ENCODE measurements at regions not wholly inside any gene's neighbourhood (a gene's known extent, or its start where the extent isn't known, plus 50 kb on each side); places are given as distances from the start of the nearest gene placed in this dataset.
"Not testable (repeated sequence)": the region's sequence is repeated elsewhere in the genome, so short reads cannot be mapped to it uniquely, and the experiment has no call there.

DNA sequence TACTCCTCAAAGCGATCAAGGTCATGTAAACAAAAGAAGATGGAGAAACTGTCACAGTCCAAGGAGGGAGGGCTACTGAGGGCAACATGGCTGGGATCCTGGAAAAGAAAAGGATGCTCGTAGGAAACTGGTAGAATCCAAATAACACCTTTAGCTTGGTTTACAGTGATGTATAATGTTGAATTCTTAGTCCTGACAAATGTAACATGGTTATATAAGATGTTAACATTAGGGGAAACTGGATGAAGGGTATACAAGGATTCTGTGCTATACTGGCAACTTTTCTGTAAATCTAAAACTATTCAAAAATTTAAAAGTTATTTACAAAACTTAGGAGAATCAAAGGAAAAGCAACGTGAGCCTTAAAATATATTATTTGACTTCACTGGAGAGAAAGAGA lies 257.0 kb downstream of the TTC32 start:
- no peak for DNase-seq

DNA sequence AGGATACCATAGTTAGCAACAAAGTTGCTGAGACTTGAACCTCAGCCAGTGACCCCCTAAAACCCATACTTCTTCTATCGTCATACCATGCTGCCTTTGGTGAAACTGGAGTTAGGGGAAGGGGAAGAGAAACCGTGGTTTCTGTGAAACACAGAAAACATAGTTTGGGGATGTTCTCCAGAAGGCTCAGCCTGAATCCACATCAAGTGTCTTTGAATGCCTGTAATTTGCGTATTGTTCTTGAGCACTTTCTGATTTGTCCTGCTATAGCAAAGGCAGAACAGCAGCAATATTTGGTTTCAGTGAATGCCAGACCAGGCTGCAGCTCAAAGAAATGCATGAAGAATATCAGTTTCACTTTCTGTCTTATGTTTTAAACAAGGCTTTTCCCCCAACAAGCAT lies 258.7 kb downstream of the TTC32 start:
- no peak for DNase-seq

DNA sequence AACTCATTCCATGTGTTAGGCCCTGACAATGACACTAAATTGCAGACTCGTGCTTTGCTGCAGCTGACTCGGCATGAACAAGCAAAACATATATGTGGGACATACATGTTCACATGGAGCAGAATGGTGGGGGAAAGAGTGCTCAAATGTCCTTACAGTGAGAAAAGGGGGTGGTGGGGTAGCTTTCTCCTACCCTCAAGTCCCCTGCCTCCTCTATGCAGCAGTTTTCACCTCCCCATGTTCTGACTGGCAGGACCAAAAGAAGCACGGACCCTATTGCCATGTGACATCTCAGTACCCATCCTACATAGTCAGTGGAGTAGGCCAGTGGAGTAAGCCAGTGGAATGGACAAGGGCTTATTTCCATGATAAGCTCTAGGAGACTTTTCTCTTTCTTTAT lies 259.3 kb downstream of the TTC32 start:
- no peak for DNase-seq

DNA sequence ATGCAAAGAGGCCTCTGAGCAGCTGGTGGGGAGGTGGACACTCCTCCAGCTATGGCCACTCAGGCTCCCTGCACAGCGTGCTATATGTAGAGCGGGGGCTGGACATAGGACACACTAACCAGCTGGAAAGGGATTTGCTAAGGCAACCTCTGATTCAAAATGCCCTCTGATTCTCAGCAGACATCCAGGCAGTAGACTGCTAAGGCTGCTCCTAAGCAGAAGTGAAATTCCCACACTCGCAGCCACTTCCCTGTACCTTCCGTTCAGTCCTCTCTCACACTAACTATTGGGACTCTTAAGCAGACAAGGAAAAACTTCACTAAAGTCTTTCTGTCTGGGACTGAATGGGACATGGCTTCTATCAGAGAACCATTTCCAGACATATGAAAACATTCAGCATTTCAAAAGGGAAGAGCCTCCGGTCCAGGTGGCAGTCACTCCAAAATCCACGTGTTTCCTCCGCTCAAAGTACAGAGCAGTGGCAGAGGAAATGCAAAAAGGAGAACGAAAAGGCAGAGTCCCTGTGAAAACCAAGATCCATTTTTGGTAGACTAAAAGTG lies 265.8 kb downstream of the TTC32 start:
- no peak for DNase-seq

DNA sequence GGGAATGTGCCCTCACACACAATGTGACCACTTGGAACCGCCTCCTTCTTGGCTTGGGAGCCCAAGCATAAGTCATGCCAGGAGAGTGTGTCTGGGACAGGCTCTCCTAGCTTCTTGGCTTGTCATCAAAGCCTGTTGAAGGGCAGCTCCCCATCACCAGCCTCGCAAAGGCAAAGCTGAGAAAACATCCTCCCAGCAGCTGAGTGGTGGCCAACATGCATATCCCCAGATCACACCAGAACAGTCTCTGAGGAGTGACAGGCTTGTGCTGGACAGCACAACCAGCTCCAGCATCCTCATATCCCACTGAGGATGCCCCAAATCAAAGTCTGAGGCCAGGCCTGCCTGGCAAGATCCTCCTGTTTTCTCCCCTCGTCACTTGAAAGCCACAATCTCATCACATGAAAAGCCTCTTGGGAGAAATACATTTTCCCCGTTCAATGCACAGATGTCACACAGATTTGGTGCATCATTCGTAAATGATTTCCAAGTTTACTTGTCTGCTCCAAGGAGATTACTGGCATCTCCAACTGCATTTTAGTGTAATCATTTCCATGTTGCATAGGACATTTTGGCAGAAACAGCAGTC lies 269.3 kb downstream of the TTC32 start:
- no peak for DNase-seq

DNA sequence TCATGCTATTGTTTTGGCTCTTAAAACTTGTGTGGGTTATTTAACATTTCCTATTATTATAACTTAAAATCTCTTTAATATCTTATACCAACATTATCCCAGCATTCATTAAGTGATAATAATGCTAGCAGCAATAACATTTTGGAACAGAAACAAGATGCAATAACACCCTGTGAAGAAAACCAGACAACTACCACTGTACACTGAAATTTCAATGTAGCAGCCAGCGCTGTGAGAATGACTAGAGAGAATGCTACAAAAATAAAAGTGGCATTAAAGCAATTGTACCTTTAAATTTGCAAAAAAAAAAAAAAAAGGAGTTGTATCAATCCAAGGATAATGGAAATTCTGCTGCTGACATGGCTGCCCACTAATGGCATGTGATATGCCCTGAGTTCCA lies 269.9 kb downstream of the TTC32 start:
- DNase-seq = no peak

DNA sequence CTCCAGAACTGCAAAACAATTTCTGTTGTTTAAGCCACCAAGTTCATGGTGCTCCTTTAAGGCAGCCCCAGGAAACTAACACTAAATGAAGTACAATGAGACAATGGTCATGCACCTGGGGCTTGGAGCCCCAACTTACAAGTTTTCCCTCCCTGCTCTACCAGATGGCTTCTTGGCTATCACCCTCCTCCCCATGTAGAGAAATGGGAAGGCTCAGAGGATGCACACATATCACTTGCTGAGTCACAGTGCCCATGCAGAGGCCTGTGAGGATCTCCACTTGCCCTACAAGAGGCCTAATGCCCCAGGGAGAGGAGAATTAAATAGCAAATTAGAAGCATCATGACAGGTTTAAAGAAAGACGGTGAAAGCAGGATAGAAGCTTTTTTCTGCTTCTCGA lies 270.9 kb downstream of the TTC32 start:
- DNase-seq = no peak

DNA sequence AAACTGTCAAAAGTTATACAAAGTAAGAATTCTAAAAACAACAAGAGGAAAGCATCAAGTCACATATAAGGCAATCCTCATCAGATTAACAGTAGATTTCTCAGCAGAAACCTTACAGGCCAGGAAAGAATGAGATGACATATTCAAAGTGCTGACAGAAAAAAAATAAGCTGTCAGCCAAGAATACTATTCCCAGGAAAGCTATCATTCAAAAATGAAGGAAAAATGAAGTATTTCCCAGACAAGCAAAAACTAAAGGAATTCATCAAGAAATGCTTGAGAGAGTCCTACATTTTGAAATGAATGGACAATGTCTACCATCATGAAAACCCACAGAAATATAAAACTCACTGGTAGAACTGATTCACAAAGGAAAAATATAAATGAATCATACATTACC lies 268.9 kb upstream of the OSR1 start:
- no peak for DNase-seq

DNA sequence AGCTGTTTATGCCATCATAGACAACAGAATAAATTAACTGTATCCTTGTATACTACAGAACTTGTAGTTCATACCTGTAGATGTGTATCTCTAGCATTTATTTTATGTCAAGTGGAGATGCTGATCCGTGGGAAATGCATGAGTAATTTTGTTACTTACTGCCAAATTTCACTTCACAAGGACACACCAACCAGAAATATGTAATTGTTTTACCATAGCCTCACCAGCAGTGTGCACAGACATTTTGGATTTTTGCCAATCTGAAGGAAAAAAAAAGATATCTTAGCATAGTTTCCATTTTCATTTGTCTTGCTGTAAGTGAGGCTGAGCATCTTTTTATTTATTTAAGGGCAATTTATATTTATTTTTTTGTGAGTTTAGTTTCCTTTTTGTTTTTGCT lies 265.1 kb upstream of the OSR1 start:
- no peak for DNase-seq

DNA sequence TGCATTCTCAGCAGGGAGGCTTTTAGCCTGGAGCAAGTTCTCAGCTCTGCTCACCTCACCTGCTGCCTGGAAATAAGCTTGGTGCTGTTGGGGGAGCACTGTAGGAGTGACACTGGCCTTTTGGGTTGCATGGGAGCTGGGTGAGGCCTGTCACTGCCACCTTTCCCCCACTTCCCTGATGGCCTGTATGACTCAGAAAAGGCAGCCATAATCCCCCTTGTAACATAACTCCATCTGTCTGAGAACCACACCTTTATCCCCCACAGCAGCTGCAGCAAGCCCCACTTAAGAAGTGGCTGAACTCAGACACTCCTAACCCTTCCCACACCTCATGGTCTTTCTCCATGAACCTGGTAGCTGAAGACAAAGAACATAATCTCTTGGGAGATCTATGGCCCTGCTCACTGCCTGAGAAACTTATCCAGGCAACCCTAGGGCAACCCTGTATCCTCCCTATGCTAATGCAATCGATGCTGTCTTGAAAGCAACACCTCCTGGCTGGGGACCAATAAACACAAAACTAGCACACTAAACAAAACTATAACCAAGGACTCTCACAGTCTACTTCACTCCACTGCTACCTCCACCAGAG lies 258.9 kb upstream of the OSR1 start:
- no peak for DNase-seq

DNA sequence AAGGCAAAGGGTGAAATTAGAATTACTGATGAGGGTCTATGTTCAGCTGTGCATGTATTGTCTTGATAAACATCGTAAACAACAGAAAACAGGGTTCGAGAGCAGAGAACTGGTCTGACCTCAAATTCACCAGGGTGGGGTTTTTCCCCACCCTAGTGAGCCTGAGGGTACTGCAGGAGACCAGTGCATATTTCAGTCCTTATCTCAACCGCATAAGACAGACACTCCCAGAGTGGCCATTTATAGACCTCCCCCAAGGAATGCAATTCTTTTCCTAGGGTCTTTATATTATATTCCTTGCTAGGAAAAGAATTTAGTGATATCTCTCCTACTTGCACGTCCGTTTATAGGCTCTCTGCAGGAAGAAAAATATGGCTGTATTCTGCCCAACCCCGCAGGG lies 257.0 kb upstream of the OSR1 start:
- DNase-seq = not testable (repeated sequence)

DNA sequence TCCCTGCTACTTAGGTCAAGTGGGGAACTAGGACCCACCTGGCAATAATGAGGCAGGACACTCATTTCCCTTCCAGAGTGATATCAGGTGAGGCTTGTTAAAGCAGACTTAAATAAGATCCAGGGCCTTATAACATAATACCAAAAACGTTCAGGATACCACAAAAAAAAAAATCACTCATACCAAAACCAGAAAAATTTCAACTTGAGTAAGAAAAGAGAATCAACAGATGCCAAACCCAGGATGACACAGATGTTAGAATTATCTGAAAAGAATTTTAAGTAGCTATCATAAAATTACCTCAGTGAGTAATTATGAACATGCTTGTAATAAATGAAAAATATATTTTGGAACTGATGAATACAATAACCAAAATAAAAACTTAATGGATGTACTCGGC lies 255.6 kb upstream of the OSR1 start:
- no peak for DNase-seq

DNA sequence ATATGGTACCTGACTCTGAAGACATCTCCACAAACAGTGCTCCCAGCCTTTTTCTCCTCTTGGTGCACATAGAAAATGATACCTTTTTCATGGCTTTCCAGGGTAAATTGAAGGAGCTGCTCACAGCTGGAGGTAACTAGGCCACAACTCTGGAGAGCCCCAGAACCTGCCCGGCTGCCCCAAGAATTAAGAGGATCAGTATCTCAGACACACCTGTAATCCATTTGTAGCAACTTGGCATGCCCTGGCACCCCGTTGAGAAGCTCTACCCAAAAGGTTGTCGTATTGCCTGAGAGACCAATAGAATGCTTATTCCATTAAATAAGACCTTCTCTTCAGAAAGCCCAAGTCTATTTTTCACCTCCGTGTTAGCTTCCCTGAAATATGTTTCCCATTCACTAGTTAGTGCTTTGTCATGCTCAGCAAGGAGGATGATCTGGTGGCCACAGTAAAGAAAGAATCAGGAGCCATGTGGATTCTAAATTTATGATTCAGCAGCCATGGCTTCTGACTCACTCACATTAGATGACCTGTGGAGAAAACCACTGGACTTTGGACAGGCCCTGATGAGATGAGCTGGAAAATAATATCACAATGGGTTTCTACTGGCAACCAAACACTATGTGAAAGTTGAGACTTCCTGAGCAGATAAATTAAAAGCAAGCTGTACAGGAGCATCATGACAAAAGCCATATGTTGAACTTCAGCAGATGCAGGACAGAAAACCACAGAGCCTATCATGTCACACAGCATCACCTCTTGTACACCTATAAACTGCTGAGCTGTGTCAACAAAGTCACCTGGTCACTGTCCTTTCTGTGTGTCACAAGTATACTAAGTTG lies 253.3 kb upstream of the OSR1 start:
- DNase-seq = no peak

DNA sequence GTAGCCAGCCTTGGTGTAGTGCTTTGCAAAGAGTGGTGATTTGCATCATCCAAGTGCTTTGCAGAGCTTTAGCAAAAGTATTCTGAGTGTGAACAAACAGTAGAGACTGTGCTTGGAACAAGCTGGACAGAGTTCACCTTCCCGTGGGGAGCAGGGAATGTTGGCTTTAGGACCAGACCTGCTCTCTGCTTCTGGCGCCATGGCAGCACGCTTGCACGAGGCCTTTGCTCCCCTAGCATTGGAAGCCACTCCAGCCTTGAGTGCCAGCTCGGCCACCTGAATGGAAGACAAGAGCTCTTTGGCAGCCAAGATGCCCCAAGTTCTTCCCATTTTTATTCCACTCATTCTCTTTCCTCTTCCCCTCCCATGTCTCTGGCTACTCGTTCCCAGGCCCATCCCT lies 250.8 kb upstream of the OSR1 start:
- DNase-seq = no peak

DNA sequence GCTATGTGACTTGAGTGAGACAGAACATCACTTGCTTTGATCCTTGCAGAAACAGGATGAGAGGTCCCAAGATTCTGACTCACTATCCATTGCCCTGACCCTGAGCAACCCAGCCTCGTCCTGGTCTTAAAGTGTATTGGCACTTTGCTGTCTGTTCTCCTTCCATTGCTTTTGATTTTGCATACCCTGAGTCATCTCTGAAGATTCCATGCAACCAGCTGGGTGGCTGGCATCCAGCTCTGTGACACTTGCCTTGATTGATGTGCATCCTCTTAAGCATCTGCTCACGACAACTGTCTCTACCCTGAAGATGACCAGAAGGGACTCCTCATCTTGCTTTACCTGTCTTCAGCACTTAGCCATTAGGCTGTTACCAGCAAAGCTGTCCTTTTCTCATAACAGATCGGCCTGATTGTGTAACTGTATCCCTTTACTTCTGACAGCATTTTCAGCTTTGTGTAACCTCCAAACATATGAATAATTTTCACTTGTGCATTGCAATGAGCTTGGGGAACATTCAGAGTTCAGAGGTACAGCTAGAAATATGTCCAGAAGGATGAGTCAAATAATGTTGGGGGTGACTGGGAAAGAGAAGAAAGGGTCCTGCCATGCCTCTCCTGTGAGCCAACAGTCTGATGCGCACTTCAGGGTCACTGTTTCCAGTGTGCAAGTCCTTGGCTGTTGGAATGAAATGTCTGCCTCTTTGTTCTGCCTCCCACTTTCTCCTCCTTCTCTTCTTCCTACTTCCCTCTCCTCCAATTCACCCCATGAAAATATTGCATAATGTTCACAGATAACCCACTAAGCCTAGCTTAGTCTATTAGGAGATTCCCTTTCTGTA lies 249.7 kb upstream of the OSR1 start:
- DNase-seq = no peak

DNA sequence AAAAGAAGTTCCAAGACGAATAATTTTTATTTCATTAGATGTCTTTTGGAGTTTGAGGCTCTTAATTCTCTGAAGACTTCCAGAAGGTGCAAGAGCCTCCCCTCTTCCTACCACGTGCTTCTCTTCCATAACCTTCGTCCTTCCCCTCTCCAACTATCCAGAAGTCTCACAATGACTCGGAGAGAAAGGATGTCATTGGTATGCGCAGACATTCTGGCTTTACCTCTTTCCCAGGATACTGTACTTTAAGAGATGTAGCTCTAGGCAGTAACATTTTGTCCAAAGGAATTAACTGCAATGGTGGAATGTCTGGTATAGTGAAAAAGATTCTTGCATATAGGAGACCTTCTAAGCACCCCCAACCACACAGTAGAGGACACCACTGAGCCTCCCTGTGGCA lies 249.0 kb upstream of the OSR1 start:
- no peak for DNase-seq

DNA sequence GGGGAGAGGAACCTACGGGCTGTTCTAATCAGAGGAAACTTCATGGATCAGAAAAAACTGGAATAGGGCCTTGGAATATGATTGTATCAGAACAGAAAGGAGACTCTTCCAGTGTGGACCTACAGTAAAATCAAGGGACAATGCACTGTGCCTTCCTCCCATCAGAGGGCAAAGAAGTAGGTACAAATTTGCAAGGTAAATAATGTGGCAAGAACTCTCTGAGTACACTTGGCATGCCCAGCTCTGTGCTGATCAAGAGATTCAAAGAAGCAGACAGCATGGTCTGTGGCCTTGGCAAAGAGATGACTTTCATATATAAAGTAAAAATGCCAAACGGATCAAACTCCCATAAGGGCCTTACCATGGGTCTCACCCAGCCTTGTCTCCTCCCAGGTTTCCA lies 242.6 kb upstream of the OSR1 start:
- no peak for DNase-seq

DNA sequence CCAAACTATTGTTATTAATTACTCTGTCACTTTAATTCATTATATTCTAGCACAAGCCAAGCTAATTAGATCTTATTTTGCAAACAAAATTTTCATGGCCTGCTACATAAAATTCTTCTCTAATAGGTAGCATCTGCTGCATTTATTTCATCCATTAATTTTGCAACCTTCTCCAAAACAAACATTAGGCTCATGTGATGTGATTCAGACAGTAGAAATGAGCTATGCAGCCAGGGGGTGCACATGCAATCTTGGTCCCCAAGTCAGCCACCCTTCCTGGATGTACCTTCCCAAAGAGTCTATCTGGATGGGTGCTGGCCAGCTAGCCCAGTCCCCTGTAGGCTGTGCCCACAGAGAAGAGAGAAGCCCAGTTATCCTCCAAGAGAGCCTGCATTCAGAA lies 242.1 kb upstream of the OSR1 start:
- DNase-seq = no peak

DNA sequence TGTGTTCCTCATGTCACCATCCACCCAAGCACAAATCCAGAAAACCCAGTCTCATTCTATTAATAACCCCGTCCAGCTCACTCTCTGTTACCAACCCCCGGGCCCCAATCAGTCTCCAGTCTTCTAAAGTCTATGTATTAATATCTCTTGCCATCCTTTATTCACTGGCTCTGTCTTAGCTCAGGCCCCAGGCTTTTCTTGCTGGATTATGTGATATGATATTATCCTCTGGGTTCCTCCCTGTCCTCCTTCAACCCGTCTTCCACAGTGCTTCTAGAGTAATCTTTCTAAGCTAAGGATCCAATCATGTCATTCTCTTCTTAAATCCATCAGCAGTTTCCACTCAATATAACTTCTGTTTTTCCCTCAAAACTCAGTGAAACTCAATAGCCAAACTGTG lies 240.5 kb upstream of the OSR1 start:
- no peak for DNase-seq

DNA sequence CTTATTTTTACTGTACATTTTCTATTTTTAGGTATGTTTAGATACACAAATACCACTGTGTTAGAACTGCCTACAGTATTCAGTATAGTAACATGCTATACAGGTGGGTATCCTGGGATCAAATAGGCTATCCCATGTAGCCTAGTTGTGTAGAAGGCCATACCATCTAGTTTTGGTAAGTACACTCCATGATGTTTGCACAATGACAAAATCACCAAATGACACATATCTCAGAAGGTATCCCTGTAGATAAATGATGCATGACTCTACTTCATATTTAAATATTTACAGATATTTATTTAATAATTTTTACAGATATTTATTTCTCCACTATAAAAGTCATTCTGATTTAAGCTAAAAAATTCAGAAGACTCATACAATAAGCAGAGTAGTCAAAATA lies 233.8 kb upstream of the OSR1 start:
- DNase-seq = no peak

DNA sequence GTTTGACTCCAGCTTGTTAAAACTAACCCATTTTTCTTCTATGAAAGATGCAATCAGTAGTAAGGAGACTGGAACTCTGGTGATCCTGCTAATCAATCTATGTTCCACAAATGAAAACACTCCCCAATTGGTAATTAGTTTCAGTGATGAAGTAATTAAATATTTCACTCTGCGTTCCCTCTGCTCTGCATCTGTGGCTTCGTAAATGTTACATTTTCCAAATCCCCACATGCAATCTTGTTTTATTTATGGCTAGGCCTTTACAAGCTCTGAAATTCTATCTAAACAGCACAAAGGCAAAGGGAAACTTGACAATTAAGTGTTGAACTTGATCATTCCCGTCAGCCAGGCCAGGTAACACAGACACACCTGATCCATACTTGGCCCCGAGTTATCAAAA lies 231.4 kb upstream of the OSR1 start:
- no peak for DNase-seq

DNA sequence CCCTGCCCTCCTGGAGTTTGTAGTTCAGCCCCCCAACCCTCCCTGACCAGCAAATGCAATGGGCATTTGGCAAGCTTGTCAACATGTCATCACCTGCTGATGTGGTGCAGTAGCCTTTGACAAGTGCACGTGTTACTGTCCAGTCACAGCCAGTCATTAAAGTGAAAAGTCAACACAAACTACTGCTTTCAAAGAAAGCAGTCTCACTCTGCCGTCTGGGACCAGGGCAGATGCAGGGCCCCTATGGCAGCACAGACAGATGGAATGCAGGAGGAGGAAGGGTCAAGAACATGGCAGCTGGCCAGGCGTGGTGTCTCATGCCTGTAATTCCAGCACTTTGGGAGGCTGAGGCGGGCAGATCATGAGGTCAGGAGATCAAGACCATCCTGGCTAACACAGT lies 222.4 kb upstream of the OSR1 start:
- DNase-seq = no peak

DNA sequence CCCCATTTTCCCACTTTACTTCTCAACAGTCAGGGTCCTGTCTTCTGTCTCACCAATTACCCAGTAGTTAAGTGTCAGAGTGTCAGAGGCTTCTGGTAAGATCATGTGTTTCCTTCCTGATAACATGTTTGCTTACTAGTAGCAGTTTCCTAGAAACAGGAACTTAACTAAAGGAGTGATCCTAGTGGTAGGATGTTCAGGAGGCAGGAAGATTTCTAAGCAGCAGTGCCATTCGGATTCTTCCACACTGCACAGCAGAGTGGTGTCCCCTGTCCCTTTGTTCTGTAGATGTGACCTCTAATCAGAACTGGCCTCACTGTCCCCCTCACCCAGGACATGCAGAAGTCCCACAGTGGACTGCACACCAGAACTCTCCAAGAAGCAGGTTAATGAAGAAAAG lies 221.8 kb upstream of the OSR1 start:
- no peak for DNase-seq

Measured in NCI-H1092 treated with DMSO at 0.1 percent for 48 hours (cell line).